ENCODE measurements at regions not wholly inside any gene's neighbourhood (a gene's known extent, or its start where the extent isn't known, plus 50 kb on each side); places are given as distances from the start of the nearest gene placed in this dataset.

DNA sequence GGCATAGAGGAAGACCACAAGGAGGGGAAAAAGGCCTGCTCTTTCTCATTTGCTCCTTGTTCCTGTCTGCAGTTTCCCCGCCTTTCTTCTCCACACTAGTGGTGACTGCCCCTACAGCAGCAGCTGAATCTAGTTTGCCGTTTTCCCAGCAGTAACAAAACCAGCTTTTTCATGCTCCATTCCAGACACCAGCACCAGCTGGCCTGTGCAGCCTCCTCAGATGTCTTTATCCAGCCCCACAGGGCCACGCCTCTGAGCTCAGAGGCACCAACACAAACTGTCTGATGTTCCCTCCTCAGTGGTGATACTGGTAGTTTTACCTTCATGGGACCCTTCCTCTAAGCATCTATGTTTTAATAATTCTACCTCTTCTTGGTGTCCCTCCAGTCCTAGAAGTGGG is 70.4 kb upstream of the SLC24A3 start:
- TF ChIP-seq TAF1 (IDR thresholded peaks at IDR 0.05; ENCODE audit: low read depth, low read length) = no peak
- no peak for TF ChIP-seq POLR2AphosphoS5 (IDR thresholded peaks at IDR 0.05; ENCODE audit: low read depth, low read length)
- no peak for TF ChIP-seq EZH2 (IDR thresholded peaks at IDR 0.05; ENCODE audit: low read depth, low read length, severe bottlenecking)
- TF ChIP-seq BACH1 (IDR thresholded peaks at IDR 0.05; ENCODE audit: low read length) = no peak
- TF ChIP-seq EP300 (IDR thresholded peaks at IDR 0.05; ENCODE audit: borderline replicate concordance in 1 of 2, low read depth in 2 of 2, low read length in 2 of 2) = no peak
- TF ChIP-seq TCF12 (IDR thresholded peaks at IDR 0.05; ENCODE audit: low read depth, low read length) = no peak
- TF ChIP-seq, protein P1, sequence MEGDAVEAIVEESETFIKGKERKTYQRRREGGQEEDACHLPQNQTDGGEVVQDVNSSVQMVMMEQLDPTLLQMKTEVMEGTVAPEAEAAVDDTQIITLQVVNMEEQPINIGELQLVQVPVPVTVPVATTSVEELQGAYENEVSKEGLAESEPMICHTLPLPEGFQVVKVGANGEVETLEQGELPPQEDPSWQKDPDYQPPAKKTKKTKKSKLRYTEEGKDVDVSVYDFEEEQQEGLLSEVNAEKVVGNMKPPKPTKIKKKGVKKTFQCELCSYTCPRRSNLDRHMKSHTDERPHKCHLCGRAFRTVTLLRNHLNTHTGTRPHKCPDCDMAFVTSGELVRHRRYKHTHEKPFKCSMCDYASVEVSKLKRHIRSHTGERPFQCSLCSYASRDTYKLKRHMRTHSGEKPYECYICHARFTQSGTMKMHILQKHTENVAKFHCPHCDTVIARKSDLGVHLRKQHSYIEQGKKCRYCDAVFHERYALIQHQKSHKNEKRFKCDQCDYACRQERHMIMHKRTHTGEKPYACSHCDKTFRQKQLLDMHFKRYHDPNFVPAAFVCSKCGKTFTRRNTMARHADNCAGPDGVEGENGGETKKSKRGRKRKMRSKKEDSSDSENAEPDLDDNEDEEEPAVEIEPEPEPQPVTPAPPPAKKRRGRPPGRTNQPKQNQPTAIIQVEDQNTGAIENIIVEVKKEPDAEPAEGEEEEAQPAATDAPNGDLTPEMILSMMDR (IDR thresholded peaks at IDR 0.05; ENCODE audit: control extremely low read depth in 1 of 3, insufficient read depth in 1 of 3, low read depth in 1 of 3, low read length in 3 of 3) = no peak
- TF ChIP-seq GABPA (IDR thresholded peaks at IDR 0.05; ENCODE audit: borderline replicate concordance, insufficient read depth, low read length) = no peak
- TF ChIP-seq ATF3 (IDR thresholded peaks at IDR 0.05; ENCODE audit: insufficient read depth, low read depth, low read length) = no peak
- TF ChIP-seq SIN3A (conservative IDR thresholded peaks at IDR 0.05 in 1 of 2, IDR thresholded peaks at IDR 0.05 in 1 of 2; ENCODE audit: low read depth in 1 of 2, low read length in 2 of 2) = no peak
- TF ChIP-seq MAFK (IDR thresholded peaks at IDR 0.05; ENCODE audit: low read depth, low read length) = no peak
- TF ChIP-seq, protein P2, sequence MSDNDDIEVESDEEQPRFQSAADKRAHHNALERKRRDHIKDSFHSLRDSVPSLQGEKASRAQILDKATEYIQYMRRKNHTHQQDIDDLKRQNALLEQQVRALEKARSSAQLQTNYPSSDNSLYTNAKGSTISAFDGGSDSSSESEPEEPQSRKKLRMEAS (IDR thresholded peaks at IDR 0.05) = no peak

Measured in H1 (cell line).